ENCODE measurements at regions not wholly inside any gene's neighbourhood (a gene's known extent, or its start where the extent isn't known, plus 50 kb on each side); places are given as distances from the start of the nearest gene placed in this dataset.

GRCh38 chr4:144355811-144356757 is 215.6 kb upstream of the GYPA start:
- H3K27ac ChIP-seq: no peak overlapping the region
- no peaks in the 10 kb centered on the region for H3K27me3 ChIP-seq
- peak; percentile 23 for DNase-seq
- no peak overlapping the region for H3K9ac ChIP-seq (ENCODE audit: low read depth in 2 of 2, low read length in 2 of 2)
- no peaks in the 10 kb centered on the region for H3K9me3 ChIP-seq
- TF ChIP-seq, protein P1, sequence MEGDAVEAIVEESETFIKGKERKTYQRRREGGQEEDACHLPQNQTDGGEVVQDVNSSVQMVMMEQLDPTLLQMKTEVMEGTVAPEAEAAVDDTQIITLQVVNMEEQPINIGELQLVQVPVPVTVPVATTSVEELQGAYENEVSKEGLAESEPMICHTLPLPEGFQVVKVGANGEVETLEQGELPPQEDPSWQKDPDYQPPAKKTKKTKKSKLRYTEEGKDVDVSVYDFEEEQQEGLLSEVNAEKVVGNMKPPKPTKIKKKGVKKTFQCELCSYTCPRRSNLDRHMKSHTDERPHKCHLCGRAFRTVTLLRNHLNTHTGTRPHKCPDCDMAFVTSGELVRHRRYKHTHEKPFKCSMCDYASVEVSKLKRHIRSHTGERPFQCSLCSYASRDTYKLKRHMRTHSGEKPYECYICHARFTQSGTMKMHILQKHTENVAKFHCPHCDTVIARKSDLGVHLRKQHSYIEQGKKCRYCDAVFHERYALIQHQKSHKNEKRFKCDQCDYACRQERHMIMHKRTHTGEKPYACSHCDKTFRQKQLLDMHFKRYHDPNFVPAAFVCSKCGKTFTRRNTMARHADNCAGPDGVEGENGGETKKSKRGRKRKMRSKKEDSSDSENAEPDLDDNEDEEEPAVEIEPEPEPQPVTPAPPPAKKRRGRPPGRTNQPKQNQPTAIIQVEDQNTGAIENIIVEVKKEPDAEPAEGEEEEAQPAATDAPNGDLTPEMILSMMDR (IDR thresholded peaks at IDR 0.05): no peak
- intact Hi-C loops (cut with DNase I): no loop called here
- no peaks in the 10 kb centered on the region for H3K4me1 ChIP-seq
- no peak overlapping the region for H3K4me3 ChIP-seq
- no peaks in the 10 kb centered on the region for H3K36me3 ChIP-seq

- H3K4me3 ChIP-seq: no peak overlapping the region
- no peak overlapping the region for H3K27ac ChIP-seq
- TF ChIP-seq, protein P1 (IDR thresholded peaks at IDR 0.05): no peak
- no peaks in the 10 kb centered on the region for H3K36me3 ChIP-seq
- intact Hi-C loops (cut with DNase I): no loop called here
- no peaks in the 10 kb centered on the region for H3K9me3 ChIP-seq
- no peaks in the 10 kb centered on the region for H3K27me3 ChIP-seq
- no peak for DNase-seq
- H3K4me1 ChIP-seq: no peaks in the 10 kb centered on the region
- no peak overlapping the region for H3K9ac ChIP-seq (ENCODE audit: low read depth in 2 of 2, low read length in 2 of 2)
Observed at GRCh38 chr4:144356941-144357381, 216.4 kb upstream of the GYPA start.

- Histone ChIP-seq H3K9ac (ENCODE audit: low read depth in 2 of 2, low read length in 2 of 2) (no peak overlapping the region), H3K4me3 (no peak overlapping the region), H3K9me3 (no peaks in the 10 kb centered on the region), H3K27ac (no peak overlapping the region), H3K36me3 (no peaks in the 10 kb centered on the region), H3K4me1 (no peaks in the 10 kb centered on the region), H3K27me3 (no peaks in the 10 kb centered on the region)
- TF ChIP-seq, protein P1 (IDR thresholded peaks at IDR 0.05): no peak
- DNase-seq: no peak
- intact Hi-C loops (cut with DNase I): no loop called here
Observed at GRCh38 chr4:144357975-144358374, 217.5 kb upstream of the GYPA start.

DNA sequence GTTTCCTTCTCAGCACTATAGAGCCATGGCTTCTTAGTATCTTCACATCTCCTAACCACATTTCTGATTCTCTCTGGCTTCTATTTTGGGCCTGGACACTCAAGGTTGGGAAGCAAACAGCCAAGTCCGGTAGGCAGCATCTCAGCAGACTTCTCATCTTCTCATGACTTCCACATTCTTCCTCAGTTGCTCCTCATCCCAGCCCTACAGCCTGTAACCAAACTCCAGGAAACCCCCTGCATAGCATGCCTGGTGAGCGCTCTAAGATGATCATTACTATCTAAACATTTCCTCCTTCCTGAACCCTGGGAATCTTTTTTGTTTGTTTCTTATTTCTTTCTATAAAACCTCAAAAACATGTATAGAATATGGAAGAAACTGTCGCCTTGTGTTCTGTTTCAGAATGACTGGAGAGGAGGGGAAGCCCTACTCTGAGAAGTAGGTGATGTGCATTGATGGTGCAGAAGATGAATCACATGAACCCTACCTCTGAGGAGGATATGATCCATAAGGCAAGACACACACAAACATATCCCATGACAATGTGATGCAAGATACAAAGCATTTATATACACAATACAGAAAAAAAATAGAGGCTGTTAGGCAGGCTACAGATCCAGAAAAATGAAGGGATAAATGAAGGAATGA is 219.8 kb upstream of the GYPA start:
- no peaks in the 10 kb centered on the region for H3K9me3 ChIP-seq
- no peaks in the 10 kb centered on the region for H3K27me3 ChIP-seq
- DNase-seq: no peak
- intact Hi-C loops (cut with DNase I): no loop called here
- H3K9ac ChIP-seq (ENCODE audit: low read depth in 2 of 2, low read length in 2 of 2): no peak overlapping the region
- no peak overlapping the region for H3K4me3 ChIP-seq
- no peaks in the 10 kb centered on the region for H3K36me3 ChIP-seq
- TF ChIP-seq, protein P1 (IDR thresholded peaks at IDR 0.05): no peak
- no peaks in the 10 kb centered on the region for H3K4me1 ChIP-seq
- H3K27ac ChIP-seq: no peak overlapping the region

DNA sequence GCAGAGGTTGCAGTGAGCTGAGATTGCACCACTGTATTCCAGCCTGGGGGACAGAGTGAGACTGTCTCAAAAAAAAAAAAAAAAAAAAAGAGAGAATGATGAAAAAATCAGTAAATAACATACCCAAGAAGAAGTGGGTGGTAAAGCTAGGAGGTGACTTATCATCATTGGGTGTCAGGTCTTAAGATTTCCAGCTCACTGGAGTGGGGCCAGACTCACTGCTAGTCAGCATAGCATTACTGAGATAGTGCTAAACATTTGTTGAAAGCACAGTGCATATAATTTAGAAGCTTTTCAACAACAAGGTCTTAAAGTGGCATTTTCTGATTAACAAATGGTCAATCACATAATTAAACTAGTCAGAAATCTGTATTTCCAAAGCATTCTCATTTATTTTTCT is 221.8 kb upstream of the GYPA start:
- Histone ChIP-seq H3K9me3 (no peaks in the 10 kb centered on the region), H3K27ac (no peak overlapping the region), H3K36me3 (no peaks in the 10 kb centered on the region), H3K27me3 (no peaks in the 10 kb centered on the region), H3K9ac (ENCODE audit: low read depth in 2 of 2, low read length in 2 of 2) (no peak overlapping the region), H3K4me3 (no peak overlapping the region), H3K4me1 (no peaks in the 10 kb centered on the region)
- no peak for DNase-seq
- intact Hi-C loops (cut with DNase I): no loop called here
- TF ChIP-seq, protein P1 (IDR thresholded peaks at IDR 0.05): no peak

Measured in colonic mucosa (tissue), 4 donors.